ENCODE measurements at regions not wholly inside any gene's neighbourhood (a gene's known extent, or its start where the extent isn't known, plus 50 kb on each side); places are given as distances from the start of the nearest gene placed in this dataset.

DNA sequence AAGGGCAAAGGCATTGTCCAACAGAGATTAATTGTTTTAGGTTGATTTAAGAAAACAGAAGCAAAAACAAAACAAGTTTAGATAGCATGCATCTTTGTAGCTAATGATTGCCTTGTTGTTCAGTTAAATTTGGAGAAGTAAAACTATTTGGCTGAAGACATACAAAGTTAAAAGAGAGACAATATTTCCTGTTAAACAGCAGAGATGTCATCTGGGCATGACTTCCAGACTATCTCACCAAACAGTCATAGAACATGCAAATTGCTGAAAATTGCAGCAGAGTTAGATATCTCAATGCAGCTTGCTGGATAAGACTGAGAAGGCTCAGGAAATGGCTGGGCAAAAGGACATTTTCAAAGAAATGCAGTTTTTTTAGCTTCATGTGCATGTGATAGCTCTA, 57.5 kb upstream of the PDGFD start:
- TF ChIP-seq, protein P1, sequence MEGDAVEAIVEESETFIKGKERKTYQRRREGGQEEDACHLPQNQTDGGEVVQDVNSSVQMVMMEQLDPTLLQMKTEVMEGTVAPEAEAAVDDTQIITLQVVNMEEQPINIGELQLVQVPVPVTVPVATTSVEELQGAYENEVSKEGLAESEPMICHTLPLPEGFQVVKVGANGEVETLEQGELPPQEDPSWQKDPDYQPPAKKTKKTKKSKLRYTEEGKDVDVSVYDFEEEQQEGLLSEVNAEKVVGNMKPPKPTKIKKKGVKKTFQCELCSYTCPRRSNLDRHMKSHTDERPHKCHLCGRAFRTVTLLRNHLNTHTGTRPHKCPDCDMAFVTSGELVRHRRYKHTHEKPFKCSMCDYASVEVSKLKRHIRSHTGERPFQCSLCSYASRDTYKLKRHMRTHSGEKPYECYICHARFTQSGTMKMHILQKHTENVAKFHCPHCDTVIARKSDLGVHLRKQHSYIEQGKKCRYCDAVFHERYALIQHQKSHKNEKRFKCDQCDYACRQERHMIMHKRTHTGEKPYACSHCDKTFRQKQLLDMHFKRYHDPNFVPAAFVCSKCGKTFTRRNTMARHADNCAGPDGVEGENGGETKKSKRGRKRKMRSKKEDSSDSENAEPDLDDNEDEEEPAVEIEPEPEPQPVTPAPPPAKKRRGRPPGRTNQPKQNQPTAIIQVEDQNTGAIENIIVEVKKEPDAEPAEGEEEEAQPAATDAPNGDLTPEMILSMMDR (IDR thresholded peaks at IDR 0.05), result no peak
- intact Hi-C loops (cut with DNase I, micrococcal nuclease), result no loop called here
- Histone ChIP-seq H3K27ac (ENCODE audit: low read depth in 1 of 2, low read length in 2 of 2) (no peak overlapping the region), H3K9me3 (ENCODE audit: control insufficient read depth in 1 of 2, insufficient read depth in 1 of 2, low read length in 2 of 2) (no peaks in the 10 kb centered on the region), H3K36me3 (ENCODE audit: insufficient read depth, low read length) (no peaks in the 10 kb centered on the region), H3K27me3 (ENCODE audit: control insufficient read depth in 1 of 2, insufficient read depth in 2 of 2, low read length in 2 of 2) (no peaks in the 10 kb centered on the region), H3K4me3 (ENCODE audit: low read length) (no peak overlapping the region), H3K4me1 (ENCODE audit: insufficient read depth, low read length) (no peaks in the 10 kb centered on the region)
- POLR2A ChIA-PET, result no interaction called here
- DNase-seq, result no peak
- H3K27ac Mint-ChIP-seq, result no peak overlapping the region
- ATAC-seq (ENCODE audit: poor library complexity), result no peak
- no peak overlapping the region for H3K4me3 Mint-ChIP-seq
- H3K27me3 Mint-ChIP-seq, result no peaks in the 10 kb centered on the region
- H3K36me3 Mint-ChIP-seq (ENCODE audit: low read depth), result no peaks in the 10 kb centered on the region
- CTCF ChIA-PET, result no interaction called here
- peaks cover 10% of the 10 kb centered on the region for H3K9me3 Mint-ChIP-seq
- H3K4me1 Mint-ChIP-seq (ENCODE audit: low read depth), result no peaks in the 10 kb centered on the region

DNA sequence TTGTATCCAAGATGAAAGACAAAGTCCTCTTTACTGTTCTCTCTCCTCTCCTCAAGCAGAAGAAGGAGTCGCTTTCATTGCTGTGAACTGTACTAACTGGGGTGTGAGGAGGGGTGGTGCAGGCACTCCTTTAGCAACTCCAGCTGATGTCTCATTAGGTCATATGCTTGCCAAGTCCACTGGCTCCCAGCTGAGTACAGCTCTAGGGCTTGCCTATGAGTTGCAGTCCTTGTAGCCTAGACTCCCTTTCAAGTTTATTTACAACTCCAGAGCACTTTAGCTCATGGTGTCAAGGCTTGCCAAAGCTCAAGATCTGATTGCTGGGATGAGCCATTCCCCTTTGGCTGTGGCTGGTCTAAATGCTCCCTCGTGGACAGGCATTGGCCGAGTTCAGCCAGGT, 55.1 kb upstream of the PDGFD start:
- Histone ChIP-seq H3K27me3 (ENCODE audit: control insufficient read depth in 1 of 2, insufficient read depth in 2 of 2, low read length in 2 of 2) (no peaks in the 10 kb centered on the region), H3K9me3 (ENCODE audit: control insufficient read depth in 1 of 2, insufficient read depth in 1 of 2, low read length in 2 of 2) (no peaks in the 10 kb centered on the region), H3K27ac (ENCODE audit: low read depth in 1 of 2, low read length in 2 of 2) (no peak overlapping the region), H3K4me1 (ENCODE audit: insufficient read depth, low read length) (no peaks in the 10 kb centered on the region), H3K4me3 (ENCODE audit: low read length) (no peak overlapping the region), H3K36me3 (ENCODE audit: insufficient read depth, low read length) (no peaks in the 10 kb centered on the region)
- no peak overlapping the region for H3K4me3 Mint-ChIP-seq
- ATAC-seq (ENCODE audit: poor library complexity) (no peak), DNase-seq (no peak)
- ChIA-PET POLR2A (no interaction called here), CTCF (no interaction called here)
- intact Hi-C loops (cut with DNase I, micrococcal nuclease), result no loop called here
- TF ChIP-seq, protein P1 (IDR thresholded peaks at IDR 0.05), result no peak
- H3K27ac Mint-ChIP-seq, result no peak overlapping the region
- H3K9me3 Mint-ChIP-seq, result peaks cover 10% of the 10 kb centered on the region
- no peaks in the 10 kb centered on the region for H3K36me3 Mint-ChIP-seq (ENCODE audit: low read depth)
- H3K4me1 Mint-ChIP-seq (ENCODE audit: low read depth), result no peaks in the 10 kb centered on the region
- no peaks in the 10 kb centered on the region for H3K27me3 Mint-ChIP-seq

DNA sequence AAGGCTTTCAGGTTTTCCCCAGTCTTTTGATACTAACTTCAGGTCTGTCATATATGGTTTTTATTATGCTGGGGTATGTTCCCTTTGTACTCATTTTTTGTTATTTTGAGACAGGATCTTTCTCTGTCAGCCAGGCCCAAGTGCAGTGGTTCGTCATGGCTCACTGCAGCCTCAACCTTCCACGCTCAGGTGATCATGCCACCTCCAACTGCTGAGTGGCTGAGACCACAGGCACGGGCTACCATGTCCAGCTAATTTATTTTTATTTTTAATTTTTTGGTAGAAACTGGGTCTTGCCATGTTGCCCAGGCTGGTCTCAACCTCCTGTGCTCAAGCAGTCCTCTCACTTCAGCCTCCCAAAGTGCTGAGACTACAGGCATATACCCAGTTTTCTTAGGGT, 50.6 kb upstream of the PDGFD start:
- H3K4me1 ChIP-seq (ENCODE audit: insufficient read depth, low read length), result no peaks in the 10 kb centered on the region
- no peak for DNase-seq
- H3K36me3 Mint-ChIP-seq (ENCODE audit: low read depth), result no peaks in the 10 kb centered on the region
- no peaks in the 10 kb centered on the region for H3K27me3 ChIP-seq (ENCODE audit: control insufficient read depth in 1 of 2, insufficient read depth in 2 of 2, low read length in 2 of 2)
- no peak overlapping the region for H3K27ac ChIP-seq (ENCODE audit: low read depth in 1 of 2, low read length in 2 of 2)
- ChIA-PET POLR2A (no interaction called here), CTCF (no interaction called here)
- no peak overlapping the region for H3K4me3 Mint-ChIP-seq
- H3K27ac Mint-ChIP-seq, result no peak overlapping the region
- TF ChIP-seq, protein P1 (IDR thresholded peaks at IDR 0.05), result no peak
- no peaks in the 10 kb centered on the region for H3K9me3 ChIP-seq (ENCODE audit: control insufficient read depth in 1 of 2, insufficient read depth in 1 of 2, low read length in 2 of 2)
- H3K36me3 ChIP-seq (ENCODE audit: insufficient read depth, low read length), result no peaks in the 10 kb centered on the region
- no peaks in the 10 kb centered on the region for H3K4me1 Mint-ChIP-seq (ENCODE audit: low read depth)
- H3K4me3 ChIP-seq (ENCODE audit: low read length), result no peak overlapping the region
- H3K9me3 Mint-ChIP-seq, result peaks cover 10% of the 10 kb centered on the region
- intact Hi-C loops (cut with DNase I, micrococcal nuclease), result no loop called here
- no peak for ATAC-seq (ENCODE audit: poor library complexity)
- H3K27me3 Mint-ChIP-seq, result no peaks in the 10 kb centered on the region

Small RNAs in the stretch of these regions (microRNA-seq; reads per million reads assigned to microRNA genes)
- 0.61 reads per million for gene MIR7641-1 (ENCODE audit: borderline microRNAs expressed, borderline replicate concordance)

Measured in CD4-positive, alpha-beta T cell (primary cell).